CD4-positive, alpha-beta T cell treated with Interleukin-6 at 100 ng/mL for 8 hours (primary cell): ENCODE measurements at regions not wholly inside any gene's neighbourhood (a gene's known extent, or its start where the extent isn't known, plus 50 kb on each side); places are given as distances from the start of the nearest gene placed in this dataset.

Experiments used
- DNase-seq: peaks from one replicate; pipeline ENCODE4 v3.0.0-alpha.2; 2020; ENCODE audit warnings: mixed read lengths, low spot score

DNA sequence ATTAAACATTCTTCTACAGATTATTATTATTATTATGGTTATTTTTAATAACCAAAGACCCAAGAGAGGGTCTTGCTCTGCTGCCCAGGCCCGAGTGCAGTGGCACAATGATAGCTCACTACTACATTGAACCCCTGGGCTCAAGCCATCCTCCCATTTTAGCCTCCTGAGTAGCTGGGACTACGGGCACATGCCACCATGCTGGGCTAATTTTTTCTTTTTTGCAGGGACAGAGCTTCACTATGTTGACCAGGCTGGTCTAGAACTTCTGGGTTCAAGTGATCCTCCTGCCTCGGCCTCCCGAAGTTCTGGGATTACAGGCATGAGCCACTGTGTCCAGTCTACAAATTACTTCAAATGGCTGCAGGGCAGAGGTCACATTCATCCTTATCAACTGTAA, 179.8 kb downstream of the KCNRG start:
- DNase-seq = no peak

DNA sequence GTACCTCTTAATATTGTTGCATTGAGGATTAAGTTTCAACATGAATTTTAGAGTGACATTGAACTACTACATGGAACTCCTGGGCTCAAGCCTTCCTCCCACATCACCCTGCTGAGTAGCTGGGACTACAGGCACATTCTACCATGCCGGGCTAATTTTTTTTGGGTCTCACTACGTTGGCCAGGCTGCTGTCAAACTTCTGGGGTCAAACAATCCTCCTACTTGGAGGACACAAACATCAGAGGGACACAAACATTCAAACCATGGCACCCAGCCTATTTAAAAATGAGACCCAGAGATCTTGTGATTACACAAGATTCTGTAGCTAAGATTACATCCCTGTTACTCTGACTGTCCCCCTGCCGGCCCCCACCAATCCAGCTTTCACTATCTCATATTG, 180.9 kb downstream of the KCNRG start:
- DNase-seq = no peak

DNA sequence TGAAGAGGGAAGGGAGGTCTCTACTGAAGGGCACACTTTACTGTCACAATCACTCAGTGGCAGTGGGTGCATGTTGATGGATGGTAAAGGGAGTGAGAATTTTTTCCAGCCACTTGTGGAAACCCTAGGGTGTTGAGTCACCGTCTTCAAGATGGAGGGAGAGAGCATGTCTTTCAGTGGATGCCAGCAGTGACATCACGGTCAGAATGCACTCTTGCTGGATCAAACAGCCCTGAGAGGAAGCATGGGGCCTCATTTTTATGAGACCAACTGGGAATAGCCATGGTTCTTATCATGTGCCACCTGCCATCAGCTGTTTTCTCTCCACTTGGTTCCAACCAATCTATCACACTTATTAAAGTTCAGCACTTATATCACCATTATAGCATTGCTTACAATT, 182.5 kb downstream of the KCNRG start:
- no peak for DNase-seq

DNA sequence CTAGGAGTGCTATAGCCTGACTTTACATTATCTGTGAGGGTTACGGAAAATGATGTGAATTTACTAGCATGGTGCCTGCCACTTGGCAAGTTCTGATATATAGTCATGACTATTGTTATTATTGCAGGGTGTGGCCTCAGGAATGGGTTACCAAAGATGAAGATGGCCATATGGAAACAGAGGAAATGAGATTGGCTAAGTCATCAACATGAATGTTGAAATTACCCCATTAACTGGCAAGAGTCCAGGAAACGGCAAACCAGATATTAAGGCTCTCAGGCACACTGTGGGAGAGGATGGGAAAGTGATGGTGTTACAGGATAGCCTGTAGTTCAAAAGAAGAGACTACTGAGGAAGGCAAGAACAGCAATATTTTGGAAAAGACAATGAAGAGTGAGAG, 183.3 kb downstream of the KCNRG start:
- no peak for DNase-seq

DNA sequence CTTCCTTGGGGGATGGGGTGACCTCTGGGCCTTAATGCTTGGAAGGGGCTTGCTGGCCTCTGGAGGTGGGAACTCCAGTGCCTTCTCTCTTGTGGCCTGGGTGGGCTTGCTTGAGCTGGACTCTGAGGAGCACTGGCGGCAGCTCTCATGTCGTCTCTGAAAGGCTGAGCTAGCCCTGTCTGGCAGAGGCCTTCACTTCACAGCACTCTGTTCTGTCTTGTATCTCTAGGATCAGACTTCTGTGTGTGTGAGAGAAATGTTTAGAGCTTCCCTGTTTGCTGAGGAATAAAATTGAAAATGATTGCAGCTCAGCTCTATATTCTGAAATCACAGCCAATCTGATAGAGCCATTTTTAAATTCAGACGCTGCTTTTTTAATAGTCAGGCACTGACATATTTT, 185.3 kb downstream of the KCNRG start:
- no peak for DNase-seq

DNA sequence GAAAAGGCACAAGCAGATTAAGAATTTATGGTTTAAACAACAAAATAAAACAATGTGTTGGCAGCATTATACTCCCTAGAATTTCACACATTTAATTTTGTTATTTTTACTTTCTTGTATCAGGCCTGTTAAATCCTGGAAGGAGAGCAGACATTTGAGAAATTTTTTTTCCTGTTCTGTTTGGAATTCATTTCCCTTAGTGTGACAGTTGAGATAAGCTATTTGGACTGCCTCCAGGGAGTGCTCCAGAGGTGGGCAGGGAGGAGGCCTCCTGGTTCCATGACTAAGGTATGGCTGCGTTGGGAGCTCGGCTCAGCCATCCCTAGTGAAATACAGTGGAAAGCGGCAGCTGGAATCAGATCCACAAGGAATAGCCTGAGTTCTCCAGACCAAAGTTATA, 185.7 kb downstream of the KCNRG start:
- DNase-seq = no peak

DNA sequence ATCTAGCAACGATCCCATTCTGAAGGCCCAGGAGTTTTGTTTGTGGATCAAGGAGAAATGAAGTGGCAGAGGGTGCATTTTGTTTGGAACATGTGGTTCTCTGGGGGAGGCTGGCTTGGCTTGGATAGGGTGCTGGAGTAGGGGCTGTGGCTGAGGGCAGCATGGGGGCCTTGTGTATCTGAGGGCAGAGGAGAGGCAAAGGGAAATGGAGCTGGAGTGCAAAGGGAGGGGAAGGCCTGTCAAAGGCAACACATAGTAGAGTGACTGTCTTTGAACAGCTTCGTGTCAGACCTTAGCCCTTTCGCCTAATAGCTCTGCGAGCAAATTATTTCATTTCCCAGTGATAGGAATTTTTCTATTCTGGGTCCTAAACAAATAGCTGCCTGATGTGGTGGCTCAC, 187.2 kb downstream of the KCNRG start:
- no peak for DNase-seq

DNA sequence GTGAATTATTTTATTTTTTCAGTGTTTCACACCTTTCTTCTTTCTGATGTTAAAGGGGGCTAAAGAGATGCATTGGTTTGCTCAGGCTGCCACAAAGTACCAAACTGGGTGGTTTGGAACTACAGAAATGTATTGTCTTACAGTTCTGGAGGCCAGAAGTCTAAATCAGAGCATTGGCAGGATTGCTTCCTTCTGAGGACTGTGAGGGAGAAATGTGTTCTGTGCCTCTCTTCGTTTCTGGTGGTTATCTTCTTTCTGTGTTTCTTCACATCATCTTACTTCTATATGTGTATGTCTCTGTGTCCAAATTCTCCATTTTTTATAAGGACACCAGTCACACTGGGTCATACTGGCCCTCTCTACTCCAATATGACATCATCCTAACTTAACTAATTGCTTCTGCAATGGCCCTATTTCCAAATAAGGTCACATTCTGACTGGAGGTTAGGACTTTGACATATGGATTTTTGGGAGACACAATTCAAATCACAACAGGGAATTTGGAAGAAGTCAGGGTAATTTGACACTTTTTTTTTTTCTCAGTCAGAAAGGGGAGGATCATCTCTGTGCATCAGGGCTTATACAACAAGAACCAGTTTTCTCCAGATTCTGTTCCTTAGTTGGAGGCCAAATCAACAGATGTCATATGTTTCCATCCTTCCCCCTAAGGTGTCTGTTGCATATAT, 188.2 kb downstream of the KCNRG start:
- DNase-seq = no peak

DNA sequence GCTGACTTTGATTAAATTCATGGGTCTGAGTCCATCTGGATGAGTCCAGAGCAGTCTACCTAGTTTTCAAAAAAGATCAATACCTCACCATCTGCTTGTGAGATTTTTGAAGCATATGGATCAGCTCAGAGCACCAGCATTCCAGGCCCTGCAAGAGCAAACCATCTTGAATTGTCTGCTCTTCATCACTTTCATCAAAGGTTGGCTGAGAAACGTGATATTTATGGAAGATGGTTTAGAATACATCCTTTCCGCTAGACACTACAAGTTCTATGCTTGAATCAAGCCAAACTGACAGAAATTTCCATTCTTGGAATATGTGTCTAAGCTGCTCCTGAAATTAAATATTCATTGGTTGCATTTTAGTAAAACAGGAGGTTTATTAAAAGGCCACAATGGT, 190.3 kb downstream of the KCNRG start:
- no peak for DNase-seq

DNA sequence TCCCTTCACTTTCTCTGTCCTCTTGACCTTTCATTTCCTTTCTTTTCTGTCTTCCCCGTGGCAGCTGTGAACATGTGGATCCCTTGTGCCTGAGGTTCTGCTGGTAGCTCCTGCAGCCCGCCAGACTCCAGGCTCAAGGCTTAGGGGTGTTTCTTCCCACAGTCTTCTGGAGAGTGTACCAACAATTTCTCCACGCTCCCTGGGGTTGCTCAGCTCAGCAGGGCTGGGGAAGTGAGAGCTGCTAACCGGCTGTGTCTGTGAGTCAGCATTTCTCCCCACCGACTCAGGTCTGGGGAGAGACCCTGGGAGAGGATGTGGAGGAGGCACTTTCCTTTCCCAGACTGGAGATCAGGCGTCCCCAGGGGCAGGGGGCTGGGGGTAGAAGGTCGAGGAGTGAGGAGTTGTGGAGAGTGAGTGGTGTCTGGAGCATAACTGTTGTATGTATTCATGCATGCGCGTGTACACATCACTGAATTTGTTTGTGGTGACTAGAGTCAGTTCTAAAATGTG, 193.6 kb downstream of the KCNRG start:
- DNase-seq = no peak

DNA sequence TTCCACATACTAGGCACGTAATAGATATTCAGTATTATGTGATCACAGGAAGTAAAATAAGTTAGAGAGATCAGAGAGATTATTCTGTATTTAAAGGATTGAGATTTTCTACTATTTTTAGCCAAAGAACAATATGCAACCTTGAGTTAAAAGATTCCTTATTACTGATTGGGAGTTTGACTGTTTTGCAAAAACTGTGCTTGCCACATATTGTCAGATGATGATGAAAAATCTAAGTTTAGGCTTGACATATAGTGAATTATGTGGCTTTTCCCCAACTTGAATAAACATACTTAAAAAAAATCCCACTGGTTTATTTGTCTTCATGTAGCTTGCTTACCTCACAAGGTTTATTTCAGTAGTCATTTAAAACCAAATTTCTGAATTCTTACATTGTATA, 194.4 kb downstream of the KCNRG start:
- no peak for DNase-seq

DNA sequence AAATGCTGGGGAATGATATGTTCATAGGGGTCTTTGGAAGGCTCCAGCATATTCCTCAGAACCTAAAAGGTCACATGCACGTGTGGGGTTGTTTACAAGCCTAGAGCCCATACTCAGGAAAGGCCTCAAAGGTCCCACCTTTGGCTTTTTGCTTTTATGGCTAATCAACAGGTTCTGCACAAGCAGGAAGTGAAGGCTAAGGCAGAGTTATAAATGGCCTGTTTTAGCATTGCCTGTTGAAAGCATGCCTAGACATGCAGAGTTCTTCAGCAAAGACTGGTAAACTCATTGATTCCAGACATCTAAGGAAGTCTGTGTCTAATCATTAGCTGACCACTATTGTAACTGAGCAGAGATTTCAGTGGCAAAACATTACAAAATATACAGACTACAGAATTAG, 198.3 kb downstream of the KCNRG start:
- no peak for DNase-seq

DNA sequence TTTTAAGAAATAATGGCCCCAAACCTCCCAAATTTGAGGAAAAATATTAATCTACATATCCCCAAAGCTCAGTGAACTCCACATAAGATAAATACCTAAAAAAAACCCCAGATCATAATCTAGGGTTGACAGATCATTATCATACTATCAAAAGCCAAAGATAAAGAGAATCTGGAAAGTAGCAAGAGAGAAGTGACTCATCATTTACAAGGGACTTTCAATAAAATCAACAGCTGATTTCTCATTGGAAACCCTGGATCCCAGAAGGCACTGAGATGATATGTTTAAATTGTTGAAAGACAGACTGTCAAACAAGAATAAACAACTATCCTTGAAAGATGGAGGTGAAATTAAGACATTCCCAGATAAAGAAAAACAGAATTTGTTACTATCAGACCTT, 199.3 kb downstream of the KCNRG start:
- DNase-seq = no peak

DNA sequence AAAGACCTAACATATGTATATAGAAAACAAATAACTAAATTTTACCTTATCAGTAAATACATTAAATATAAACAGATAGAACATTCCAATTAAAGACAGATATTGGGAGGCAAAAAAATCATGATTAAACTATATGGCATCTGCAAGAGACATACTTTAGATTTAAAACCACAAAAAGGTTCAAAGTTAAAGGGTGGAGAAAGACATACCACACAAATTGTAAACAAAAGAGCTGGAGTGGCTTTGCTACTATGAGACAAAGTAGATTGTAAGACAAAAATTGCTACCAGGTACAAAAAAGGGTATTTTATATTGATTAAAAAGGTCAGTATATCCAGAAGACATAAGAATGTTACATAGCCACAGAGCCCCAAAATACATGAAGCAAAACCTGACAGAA, 200.2 kb downstream of the KCNRG start:
- no peak for DNase-seq

DNA sequence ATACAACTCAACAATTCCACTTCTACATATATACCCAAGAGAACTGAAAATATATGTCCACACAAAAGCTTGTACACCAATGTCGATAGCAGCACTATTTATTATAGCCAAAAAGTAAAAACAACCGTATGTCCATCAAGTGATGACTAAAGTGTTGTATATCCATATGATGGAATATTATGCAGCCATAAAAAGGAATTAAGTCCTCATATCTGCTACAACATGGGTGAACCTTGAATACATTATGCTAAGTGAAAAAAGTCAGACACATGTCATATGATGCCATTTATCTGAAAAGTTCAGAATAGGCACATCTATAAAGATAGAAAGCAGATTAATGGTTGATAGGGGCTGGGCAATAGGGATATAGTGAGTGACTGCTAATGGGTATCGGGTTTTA, 204.5 kb downstream of the KCNRG start:
- no peak for DNase-seq

DNA sequence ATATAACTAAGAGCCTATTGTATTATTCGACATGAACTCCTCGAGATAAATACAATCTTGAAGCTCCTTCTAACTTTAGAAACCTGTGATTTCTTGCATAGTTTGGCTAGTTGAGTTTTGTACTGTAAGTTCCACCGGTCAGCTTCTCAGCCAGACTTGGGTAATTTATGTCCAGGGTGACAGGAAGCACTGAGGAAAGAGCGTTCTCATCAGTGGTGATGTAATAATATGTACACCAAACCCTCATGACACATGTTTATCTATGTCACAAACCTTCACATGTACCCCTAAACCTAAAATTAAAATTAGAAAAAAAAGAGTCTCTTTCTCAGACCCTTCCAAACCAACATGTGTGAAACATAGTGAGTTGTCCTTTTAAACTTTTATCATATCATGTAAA, 205.7 kb downstream of the KCNRG start:
- no peak for DNase-seq

DNA sequence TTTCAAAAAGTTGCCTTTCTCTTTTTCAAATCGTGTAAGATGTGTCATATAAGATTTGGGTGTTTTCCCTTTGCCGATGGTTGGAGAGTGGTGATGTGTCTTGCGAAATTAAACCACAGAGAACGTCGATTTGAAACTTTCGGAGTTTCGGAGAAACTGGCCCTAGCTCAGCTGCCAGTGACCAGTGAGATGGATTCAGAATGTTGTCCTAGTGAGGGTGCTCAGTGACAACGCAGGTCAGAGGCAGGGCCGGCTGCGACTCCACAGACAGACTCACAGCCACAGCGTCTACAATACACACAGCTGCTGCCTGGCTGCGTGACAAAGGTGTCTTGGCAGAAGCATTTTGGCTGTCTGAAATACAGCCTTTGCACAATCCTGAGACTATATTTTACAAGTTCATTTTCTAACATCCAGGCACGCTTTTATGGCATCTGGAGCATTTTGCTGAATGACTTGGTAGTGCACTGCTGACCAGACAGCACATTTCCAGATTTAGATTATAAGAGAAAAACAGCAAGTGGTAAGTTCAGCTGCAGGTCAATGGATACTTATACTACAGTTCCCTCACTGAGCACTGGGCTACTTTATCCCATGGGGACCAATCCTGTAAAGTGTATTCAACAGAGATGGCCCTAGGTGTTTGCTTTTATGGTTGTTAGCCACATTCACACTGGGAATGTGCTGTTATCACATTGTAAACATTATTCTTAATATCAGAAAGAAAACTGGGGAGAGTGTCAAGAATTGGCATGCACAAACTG, 207.5 kb downstream of the KCNRG start:
- DNase-seq = peak; percentile 17

DNA sequence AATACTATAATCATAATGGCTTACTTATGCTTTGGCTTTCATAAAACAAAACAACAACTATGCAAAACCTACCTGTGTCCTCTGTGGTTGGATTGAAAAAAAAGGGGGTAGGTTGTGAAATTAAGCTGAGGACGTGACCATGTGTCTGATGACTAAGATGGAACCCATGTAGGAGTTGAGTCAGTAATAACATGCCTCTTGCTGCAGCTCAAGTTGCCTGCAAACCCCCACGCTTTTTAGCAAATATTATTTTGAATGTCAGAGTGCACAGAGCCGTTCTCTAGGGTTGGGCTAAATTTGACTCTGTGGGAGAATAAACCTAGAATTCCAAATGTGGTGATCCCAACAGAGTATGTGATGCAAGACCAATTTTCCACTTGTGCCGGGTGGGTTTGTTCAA, 209.3 kb downstream of the KCNRG start:
- peak; percentile 22 for DNase-seq

DNA sequence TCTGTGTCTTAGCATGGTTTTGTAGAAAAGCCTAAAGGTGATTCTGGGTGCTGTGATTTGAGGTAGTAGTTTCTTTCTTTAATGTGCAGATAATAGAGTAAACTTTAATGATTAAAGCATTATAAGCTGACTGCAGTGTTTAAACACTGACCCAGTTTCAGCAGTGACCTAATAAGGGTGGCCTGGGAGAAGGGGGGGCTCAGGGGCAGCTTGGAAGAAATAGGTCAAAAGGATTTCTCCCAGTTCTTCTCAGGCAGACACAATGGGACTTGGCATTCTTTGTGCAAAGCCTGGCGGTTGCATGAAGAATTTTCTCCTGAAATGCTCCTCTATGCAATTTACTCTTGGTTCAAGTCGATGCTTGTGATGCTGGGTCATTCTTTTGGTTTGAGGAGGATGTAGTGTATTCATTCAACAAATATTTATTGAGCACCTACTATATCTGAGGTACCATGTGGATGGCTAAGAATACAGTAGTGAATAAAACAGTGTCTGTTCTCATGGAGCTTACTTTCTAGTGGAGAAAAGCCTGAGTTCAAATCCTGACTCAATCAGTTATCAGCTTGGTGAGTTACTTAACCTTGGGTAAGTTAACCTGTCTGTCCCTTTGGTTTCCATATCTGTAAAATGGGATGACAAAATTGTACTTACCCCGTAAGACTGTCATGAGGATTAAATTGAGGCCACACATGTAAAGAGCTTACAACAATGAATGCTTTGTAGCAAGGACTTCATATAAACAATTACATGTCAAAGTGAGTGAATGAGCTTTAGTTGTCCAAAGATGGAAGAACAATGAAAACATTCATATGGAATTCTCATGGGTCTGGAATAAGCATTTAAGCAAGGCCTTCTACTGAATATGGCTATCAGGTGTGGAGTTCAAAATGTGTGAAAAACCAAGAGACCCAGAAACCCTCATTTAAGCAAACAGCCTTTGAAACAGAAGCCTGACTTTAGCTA, 210.2 kb downstream of the KCNRG start:
- DNase-seq = no peak

DNA sequence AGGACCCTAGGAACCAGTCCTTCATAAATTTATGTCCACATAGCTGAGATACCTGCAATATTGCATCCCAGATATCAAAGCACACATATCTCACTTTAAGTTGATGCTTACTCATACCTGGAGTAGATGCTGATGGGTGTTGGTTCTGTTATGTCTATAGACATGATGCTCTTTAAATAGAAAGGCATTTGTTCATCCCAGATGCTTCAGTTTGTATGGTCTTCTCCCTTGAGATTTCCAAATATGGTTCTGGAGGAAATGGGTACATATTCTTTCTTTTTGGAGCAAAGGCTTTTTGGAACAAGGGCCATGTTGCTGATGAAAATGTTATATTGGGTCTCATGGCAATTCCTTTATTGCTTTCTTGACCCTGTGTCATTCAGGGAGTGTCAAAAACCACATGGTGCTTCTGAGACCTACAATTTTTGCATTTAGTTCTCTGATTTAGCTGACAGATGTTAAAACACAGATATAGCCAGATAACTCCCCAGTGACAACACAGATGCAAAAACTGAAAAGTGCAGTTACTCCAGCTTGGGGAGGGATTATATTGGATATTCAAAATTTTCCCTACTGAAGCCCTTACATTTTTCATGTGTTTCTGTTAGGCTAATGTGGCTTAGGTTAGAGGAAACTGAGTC, 211.4 kb downstream of the KCNRG start:
- no peak for DNase-seq

DNA sequence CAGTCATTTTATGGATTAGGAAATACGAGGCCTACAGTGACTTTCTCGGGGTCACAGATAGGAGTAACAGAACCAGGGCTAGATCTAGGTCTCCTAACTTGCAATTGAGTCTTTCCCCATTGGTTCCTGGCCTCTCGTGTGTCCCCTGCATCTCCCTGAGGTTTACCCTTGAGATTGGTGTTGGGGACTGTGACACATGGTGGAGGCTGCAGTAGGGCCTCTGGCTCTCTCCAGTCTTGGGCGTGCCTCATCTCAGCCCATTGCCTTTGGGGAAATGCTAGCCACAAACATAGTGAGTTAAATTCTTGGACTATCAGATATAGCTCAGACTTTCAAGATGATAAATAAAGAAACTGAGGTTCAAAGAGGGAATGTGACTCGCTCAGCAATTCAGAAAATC, 212.1 kb downstream of the KCNRG start:
- no peak for DNase-seq

DNA sequence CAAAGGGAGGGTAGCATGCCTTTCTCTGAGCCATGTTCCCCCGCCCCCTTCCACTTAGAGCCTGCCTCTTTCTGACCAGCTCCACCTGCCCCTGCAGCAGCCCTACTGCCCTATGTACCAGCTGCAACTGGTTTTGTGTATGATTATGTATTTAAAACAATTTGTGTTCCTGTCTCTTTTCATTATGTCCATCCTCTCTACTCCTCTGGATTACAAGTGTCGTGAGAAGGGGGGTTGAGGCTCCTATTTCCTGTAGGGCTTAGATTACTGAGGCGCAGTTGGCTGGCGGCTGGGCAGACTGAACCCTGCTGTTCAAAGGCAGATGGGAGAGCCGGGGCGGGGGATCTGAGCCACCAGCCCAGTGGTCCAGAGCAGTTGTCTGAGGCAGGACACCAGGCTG, 213.3 kb downstream of the KCNRG start:
- no peak for DNase-seq
